ENCODE measurements at regions not wholly inside any gene's neighbourhood (a gene's known extent, or its start where the extent isn't known, plus 50 kb on each side); places are given as distances from the start of the nearest gene placed in this dataset.
"Not testable (repeated sequence)": the region's sequence is repeated elsewhere in the genome, so short reads cannot be mapped to it uniquely, and the experiment has no call there.

DNA sequence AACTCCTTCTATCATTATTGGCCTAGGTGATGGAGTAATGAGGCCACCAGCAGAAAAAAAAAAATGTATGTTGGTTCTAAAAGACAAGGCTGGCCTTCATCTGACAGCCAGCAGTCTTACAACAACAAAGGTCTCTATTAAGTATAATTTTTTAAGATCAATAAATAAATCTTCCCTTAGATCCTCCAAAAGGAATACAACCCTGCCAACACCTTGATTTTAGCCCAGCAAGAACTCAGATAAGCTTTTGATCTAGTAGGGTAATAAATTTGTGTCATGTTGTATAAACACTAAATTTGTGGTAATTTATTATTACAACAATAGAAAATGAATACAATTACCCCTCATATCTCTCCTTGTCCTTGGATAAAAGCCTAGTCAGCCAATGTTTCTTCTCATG is 633.2 kb upstream of the FAM174A start:
- DNase-seq (ENCODE audit: low spot score), result no peak

GRCh38 chr5:99900302-99900852 is 634.8 kb upstream of the FAM174A start:
- no peak for DNase-seq (ENCODE audit: low spot score)

- DNase-seq (ENCODE audit: low spot score), result no peak
These were observed 655.2 kb upstream of the FAM174A start for GRCh38 chr5:99879791-99880511.

DNA sequence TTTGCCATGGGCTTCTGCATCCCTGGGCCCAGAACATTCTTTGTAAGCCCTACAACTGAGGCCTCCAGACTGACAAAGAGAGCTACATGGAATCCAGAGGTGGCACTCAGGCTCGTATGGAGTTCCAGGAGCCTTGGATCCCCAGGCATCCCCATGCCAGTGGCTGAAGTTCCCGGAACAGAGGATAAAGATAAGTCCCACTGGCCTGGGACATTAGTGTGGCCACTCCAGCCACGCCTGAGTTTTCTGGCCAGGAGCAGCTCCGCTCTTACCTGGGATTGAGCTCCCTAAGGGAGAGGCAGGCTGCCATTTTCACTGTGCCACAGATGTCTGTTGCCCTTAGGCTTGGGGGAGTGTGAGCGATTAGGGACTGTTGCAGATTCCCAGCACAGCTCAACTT is 656.3 kb upstream of the FAM174A start:
- no peak for DNase-seq (ENCODE audit: low spot score)

GRCh38 chr5:99866740-99867139 is 668.4 kb upstream of the FAM174A start:
- DNase-seq (ENCODE audit: low spot score), result no peak

- DNase-seq (ENCODE audit: low spot score), result no peak
These were observed 670.0 kb upstream of the FAM174A start for GRCh38 chr5:99865159-99865558.

GRCh38 chr5:99835791-99836190 is 699.4 kb upstream of the FAM174A start:
- no peak for DNase-seq (ENCODE audit: low spot score)

DNA sequence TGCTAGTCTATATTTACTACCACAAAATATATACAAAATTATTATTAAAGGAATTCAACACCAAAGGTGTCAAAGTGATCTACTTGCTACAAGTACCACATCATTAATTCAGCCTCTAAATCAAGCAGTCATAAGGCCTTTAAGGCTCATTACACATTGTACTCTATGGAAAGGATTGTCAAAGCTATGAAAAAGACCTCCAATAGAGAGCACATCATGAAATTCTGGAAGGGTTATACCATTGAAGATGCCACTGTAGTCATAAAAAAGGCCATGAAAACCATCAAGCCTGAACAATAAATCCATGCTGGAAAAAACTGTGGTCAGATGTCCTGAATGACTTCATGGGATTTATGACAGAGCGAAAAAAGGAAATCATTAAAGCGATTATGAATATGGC is 708.0 kb upstream of the FAM174A start:
- no peak for DNase-seq (ENCODE audit: low spot score)

GRCh38 chr5:99817796-99818195 is 717.4 kb upstream of the FAM174A start:
- no peak for DNase-seq (ENCODE audit: low spot score)

- no peak for DNase-seq (ENCODE audit: low spot score)
These were observed 720.7 kb upstream of the FAM174A start for GRCh38 chr5:99814321-99815063.

- DNase-seq (ENCODE audit: low spot score), result no peak
These were observed 726.4 kb upstream of the FAM174A start for GRCh38 chr5:99808657-99809230.

DNA sequence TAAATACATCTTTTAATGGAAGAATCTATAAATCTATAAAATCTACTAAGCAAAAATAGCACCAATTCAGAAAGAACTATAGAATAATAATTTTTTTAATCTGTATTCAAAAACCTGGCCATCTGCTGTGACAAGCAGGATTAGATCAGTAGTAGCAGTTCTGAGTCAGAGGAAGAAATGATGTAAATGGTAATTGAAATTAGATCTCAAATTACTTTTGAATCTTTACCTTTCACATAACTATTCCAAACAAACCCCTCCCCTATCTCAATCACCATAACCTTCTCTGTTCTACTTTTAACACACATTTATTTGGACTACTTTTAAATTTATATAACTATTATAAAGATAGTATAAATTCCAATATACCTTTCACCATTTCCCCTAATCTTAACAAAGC is 727.8 kb upstream of the FAM174A start:
- DNase-seq (ENCODE audit: low spot score), result no peak

DNA sequence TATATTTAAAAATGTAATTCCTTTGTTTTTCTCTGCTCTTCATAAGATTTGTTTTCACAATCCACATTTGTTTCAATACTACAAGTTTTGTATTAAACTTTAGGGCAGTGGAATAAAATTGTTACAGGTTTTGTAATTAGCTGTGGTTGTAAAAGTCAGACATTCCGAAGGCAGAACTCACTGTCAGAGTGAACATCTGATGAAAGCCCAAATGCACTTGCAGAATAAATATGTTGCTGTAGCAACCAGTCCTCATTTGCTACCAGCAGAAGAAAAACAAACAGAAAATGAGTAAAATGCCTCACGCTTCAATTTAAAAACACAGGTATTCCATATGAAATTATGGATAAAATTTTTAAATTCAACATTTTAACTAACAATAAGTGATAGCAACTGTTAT is 740.1 kb upstream of the FAM174A start:
- no peak for DNase-seq (ENCODE audit: low spot score)

DNA sequence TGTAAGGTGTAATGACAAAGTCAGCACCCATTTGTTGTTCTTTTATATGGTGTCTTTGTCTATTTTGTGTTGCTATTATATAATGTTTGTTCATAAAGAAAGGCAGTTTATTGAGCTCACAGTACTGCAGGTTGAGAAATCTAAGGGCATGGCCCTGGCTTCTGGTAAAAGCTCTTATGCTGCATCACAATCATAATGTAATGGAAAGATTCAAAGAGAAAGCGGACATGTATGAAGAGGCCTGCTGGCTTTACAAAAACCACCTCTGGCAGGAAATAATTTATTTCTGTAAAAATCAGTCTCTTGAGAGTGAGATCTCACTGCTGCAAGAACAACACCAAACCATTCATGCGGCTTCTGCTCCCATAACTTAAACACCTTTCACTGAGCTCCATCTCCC is 746.7 kb upstream of the FAM174A start:
- no peak for DNase-seq (ENCODE audit: low spot score)

GRCh38 chr5:99775189-99775588 is 760.0 kb upstream of the FAM174A start:
- DNase-seq (ENCODE audit: low spot score), result no peak

DNA sequence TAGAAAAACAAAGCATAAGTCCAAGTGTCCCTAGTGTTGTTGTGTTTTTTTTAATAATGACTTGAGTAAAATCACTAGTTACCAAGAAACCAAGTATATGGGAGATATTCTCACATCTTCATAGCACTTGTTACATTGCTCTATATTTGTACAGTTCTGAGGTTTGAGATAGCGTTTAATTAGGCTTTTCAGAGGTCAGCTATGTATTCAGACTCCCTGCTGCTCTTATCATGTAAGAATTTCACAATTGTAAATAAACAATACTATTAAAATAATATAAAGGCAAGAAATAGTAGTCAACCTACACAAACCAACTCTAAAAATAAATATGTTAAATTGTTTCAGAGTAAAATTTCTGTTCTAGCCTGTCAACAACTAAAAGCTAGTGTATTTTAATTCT is 761.9 kb upstream of the FAM174A start:
- no peak for DNase-seq (ENCODE audit: low spot score)

GRCh38 chr5:99771296-99771695 is 763.9 kb upstream of the FAM174A start:
- DNase-seq (ENCODE audit: low spot score), result no peak

DNA sequence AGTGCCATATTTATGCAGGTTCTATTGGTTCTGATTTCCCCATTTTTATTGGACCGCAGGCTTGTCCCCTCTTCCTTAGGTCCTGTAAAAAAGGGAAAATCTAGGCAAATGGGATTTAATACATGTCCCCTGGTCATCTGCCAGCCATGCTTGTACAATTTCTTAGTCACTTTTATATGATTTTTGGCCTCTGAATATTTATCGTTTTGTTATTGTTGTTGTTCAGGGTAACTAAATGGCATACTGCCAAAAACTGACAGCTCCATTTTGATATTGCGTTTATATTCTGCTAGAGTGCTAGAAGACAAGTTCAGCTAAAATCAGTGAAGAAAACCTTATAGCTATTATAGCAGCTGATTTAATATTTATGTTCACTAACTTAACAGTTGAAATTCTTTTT is 770.2 kb upstream of the FAM174A start:
- no peak for DNase-seq (ENCODE audit: low spot score)

DNA sequence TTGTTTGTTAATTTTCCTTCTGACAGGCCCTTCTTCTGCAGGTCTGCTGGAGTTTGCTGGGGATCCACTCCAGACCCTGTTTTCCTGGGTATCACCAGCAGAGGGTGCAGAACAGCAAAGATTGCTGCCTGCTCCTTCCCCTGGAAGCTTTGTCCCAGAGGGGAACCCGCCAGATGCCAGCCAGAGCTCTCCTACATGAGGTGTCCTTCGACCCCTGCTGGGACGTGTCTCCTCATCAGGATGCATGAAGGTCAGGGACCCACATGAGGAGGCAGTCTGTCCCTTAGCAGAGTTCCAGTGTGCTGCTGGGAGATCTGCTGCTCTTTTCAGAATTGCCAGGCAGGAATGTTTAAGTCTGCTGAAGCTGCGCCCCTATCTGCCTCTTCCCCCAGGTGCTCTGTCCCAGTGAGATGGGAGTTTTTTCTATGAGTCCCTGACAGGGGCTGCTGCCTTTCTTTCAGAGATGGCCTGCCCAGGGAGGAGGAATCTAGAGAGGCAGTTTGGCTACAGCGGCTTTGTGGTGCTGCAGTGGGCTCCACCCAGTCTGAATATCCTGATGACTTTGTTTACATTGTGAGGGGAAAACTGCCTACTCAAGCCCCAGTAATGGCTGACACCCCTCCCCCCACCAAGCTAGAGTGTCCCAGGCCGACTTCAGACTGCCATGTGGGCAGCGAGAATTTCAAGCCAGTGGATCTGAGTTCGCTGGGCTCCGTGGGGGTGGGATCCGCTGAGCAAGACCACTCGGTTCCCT is 772.0 kb upstream of the FAM174A start:
- no peak for DNase-seq (ENCODE audit: low spot score)

DNA sequence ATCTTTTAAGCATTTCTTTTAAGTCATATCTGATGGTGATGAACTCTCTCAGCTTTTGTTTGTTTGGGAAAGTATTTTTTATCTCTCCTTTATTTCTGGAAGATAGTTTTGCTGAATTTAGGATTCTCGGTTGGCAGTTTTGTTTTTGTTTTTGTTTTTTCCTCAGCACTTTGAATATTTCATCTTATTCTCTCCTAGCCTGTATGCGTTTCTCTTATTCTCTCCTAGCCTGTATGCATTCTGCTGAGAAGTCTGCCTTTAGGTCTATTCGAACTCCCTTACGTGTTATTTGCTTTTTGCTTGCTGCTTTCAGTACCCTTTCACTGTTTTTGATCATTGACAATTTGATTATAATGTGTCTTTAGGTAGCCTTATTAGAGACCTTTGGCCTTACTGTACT is 787.8 kb upstream of the FAM174A start:
- no peak for DNase-seq (ENCODE audit: low spot score)

DNA sequence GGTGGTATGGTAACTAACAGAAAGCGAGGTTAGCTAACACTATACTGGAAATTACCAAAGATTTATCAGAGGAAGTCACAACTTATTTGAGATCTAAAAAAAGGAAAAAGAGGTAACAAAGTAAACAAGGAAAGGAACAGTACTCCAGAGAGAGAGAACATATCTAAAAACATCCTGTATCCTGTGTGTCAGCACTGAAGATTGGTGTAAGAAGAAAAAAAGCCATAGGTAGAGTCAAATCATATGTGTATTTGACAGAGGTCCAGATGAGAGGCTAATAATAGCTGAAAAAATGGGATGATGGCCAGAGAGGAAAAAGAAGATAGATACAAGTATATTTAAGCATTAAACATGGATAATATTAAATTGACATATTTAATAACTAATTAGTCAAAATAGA is 802.0 kb upstream of the FAM174A start:
- not testable (repeated sequence) for DNase-seq (ENCODE audit: low spot score)

GRCh38 chr5:99730653-99731052 is 801.8 kb upstream of the CHD1 start:
- not testable (repeated sequence) for DNase-seq (ENCODE audit: low spot score)
